ENCODE measurements at regions not wholly inside any gene's neighbourhood (a gene's known extent, or its start where the extent isn't known, plus 50 kb on each side); places are given as distances from the start of the nearest gene placed in this dataset.
"Not testable (repeated sequence)": the region's sequence is repeated elsewhere in the genome, so short reads cannot be mapped to it uniquely, and the experiment has no call there.

DNA sequence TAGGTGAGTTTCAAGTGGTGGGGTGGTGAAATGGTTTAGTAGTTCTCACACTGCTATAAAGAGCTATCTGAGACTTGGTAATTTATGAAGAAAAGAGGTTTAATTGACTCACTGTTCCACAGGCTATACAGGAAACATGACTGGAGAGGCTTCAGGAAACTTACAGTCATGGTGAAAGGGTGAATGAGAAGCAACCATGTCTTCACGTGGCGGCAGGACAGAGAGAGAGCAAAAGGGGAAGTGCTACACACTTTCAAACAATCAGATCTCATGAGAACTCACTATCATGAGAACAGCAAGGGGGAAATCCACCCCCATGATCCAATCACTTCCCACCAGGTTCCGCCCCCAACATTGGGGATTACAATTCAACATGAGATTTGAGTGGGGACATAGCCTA lies 67.3 kb upstream of the KCNA1 start:
- not testable (repeated sequence) for TF ChIP-seq POLR2A (IDR thresholded peaks at IDR 0.05)
- TF ChIP-seq, protein P1, sequence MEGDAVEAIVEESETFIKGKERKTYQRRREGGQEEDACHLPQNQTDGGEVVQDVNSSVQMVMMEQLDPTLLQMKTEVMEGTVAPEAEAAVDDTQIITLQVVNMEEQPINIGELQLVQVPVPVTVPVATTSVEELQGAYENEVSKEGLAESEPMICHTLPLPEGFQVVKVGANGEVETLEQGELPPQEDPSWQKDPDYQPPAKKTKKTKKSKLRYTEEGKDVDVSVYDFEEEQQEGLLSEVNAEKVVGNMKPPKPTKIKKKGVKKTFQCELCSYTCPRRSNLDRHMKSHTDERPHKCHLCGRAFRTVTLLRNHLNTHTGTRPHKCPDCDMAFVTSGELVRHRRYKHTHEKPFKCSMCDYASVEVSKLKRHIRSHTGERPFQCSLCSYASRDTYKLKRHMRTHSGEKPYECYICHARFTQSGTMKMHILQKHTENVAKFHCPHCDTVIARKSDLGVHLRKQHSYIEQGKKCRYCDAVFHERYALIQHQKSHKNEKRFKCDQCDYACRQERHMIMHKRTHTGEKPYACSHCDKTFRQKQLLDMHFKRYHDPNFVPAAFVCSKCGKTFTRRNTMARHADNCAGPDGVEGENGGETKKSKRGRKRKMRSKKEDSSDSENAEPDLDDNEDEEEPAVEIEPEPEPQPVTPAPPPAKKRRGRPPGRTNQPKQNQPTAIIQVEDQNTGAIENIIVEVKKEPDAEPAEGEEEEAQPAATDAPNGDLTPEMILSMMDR (IDR thresholded peaks at IDR 0.05): not testable (repeated sequence)
